ENCODE measurements at regions not wholly inside any gene's neighbourhood (a gene's known extent, or its start where the extent isn't known, plus 50 kb on each side); places are given as distances from the start of the nearest gene placed in this dataset.

DNA sequence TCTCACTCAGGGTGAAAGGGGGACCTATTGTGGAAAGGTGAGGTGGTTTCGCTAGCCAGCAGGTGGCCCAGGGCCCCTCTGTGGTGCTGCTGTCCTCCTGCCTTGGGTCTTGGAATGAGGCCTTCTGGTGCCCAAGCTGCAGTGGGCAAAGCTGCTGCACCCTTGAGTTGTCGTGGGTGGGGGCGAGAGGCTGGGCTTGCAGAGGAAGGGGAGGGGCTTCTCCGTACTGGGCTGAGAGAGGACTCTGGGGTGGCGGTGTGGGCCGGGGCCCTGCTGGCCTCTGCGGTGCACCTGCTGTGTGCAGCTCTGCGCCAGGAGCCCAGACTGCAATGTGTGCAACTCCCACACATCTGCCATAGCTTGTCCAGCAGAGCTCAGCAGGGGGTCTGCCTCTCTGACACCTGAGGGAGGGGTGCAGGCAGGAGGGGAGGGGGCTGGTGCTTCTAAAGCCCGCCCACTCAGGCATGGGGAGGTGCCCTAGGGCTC is 145.8 kb downstream of the KIF26A start:
- TF ChIP-seq YY1 (IDR thresholded peaks at IDR 0.05; ENCODE audit: low read depth) (no peak), GABPA (IDR thresholded peaks at IDR 0.05; ENCODE audit: low read depth) (no peak), POLR2AphosphoS5 (IDR thresholded peaks at IDR 0.05; ENCODE audit: low read depth, low read length) (no peak), CHD2 (IDR thresholded peaks at IDR 0.05; ENCODE audit: low read length, partially characterized antibody) (no peak), MEF2A (IDR thresholded peaks at IDR 0.05; ENCODE audit: borderline replicate concordance, low read depth) (no peak)
- TF ChIP-seq, protein P1, sequence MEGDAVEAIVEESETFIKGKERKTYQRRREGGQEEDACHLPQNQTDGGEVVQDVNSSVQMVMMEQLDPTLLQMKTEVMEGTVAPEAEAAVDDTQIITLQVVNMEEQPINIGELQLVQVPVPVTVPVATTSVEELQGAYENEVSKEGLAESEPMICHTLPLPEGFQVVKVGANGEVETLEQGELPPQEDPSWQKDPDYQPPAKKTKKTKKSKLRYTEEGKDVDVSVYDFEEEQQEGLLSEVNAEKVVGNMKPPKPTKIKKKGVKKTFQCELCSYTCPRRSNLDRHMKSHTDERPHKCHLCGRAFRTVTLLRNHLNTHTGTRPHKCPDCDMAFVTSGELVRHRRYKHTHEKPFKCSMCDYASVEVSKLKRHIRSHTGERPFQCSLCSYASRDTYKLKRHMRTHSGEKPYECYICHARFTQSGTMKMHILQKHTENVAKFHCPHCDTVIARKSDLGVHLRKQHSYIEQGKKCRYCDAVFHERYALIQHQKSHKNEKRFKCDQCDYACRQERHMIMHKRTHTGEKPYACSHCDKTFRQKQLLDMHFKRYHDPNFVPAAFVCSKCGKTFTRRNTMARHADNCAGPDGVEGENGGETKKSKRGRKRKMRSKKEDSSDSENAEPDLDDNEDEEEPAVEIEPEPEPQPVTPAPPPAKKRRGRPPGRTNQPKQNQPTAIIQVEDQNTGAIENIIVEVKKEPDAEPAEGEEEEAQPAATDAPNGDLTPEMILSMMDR (IDR thresholded peaks at IDR 0.05): no peak
- TF ChIP-seq, protein P2, sequence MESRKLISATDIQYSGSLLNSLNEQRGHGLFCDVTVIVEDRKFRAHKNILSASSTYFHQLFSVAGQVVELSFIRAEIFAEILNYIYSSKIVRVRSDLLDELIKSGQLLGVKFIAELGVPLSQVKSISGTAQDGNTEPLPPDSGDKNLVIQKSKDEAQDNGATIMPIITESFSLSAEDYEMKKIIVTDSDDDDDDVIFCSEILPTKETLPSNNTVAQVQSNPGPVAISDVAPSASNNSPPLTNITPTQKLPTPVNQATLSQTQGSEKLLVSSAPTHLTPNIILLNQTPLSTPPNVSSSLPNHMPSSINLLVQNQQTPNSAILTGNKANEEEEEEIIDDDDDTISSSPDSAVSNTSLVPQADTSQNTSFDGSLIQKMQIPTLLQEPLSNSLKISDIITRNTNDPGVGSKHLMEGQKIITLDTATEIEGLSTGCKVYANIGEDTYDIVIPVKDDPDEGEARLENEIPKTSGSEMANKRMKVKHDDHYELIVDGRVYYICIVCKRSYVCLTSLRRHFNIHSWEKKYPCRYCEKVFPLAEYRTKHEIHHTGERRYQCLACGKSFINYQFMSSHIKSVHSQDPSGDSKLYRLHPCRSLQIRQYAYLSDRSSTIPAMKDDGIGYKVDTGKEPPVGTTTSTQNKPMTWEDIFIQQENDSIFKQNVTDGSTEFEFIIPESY (IDR thresholded peaks at IDR 0.05; ENCODE audit: borderline replicate concordance, low read depth): no peak

Data from SK-N-SH (cell line).